DOHH2 (cell line): ENCODE measurements at regions not wholly inside any gene's neighbourhood (a gene's known extent, or its start where the extent isn't known, plus 50 kb on each side); places are given as distances from the start of the nearest gene placed in this dataset.

Experiments
- EZH2phosphoT487 ChIP-seq: fragments of 200-600 bp; sonication (generic); IDR thresholded peaks from 2 replicates; pipeline ENCODE4 v1.6.1; 2017; ENCODE audit warnings: borderline replicate concordance, mild to moderate bottlenecking, antibody characterized with exemption, low read length, moderate library complexity, mixed read lengths
- TF ChIP-seq, protein P1 (sequence below): fragments of 200-600 bp; sonication (generic); IDR thresholded peaks from one replicate; pipeline ENCODE4 v1.5.1; 2014; ENCODE audit warnings: antibody characterized with exemption, mild to moderate bottlenecking, low read depth, low read length; ENCODE audit not compliant: poor library complexity, severe bottlenecking

DNA sequence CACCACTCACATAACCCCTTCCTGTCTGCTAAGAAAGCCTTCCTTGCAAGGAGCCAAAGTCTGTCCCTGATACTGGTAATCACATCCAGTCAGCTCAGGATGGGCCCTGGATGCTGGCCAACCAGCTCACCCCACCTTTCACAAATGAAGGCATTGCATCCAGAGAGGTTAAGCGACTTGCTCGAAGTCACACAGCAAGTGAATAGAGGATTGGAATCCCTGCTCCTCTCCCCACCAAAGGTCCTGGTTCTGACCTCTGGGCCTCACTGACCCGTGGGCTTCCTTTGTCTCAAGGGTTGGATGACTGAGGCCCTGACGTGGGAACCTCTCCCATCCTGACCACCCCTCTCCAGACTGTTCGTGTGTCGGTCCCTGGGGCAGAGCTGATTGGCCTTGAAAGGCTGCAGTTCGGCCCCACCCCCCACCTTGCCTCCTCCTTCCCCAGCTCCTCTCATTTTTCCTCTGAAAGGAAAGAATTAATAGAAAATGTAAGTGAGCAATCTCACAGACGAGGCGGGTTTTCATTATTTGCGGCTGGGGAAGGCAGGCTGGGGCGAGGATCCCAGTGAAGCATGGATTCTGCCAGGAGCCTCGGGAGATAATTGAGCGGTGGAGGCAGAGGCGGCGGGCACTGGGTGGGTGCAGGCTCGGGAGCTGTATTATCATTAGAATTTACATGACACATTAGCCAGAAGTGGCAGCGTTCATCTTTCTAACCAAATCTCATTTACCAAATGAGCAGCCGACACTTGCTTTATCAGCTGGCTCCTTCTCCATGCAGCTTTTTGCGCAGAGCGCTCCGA lies 101.5 kb upstream of the CSF3R start:
- TF ChIP-seq, protein P1, sequence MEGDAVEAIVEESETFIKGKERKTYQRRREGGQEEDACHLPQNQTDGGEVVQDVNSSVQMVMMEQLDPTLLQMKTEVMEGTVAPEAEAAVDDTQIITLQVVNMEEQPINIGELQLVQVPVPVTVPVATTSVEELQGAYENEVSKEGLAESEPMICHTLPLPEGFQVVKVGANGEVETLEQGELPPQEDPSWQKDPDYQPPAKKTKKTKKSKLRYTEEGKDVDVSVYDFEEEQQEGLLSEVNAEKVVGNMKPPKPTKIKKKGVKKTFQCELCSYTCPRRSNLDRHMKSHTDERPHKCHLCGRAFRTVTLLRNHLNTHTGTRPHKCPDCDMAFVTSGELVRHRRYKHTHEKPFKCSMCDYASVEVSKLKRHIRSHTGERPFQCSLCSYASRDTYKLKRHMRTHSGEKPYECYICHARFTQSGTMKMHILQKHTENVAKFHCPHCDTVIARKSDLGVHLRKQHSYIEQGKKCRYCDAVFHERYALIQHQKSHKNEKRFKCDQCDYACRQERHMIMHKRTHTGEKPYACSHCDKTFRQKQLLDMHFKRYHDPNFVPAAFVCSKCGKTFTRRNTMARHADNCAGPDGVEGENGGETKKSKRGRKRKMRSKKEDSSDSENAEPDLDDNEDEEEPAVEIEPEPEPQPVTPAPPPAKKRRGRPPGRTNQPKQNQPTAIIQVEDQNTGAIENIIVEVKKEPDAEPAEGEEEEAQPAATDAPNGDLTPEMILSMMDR, result no peak
- TF ChIP-seq EZH2phosphoT487, result no peak
